GM20431 (cell line): ENCODE measurements at regions not wholly inside any gene's neighbourhood (a gene's known extent, or its start where the extent isn't known, plus 50 kb on each side); places are given as distances from the start of the nearest gene placed in this dataset.

Experiments
- in situ Hi-C: fragments of 300-500 bp; cut with MseI, MboI; formaldehyde crosslinking; loops from one replicate; pipeline ENCODE4 v1.15.0; 2020; ENCODE audit warnings: low sequenced_read_pairs; ENCODE audit not compliant: unreplicated experiment

- in situ Hi-C loops: no loop called here
Measured at GRCh38 chr4:15130441-15130840, 128.2 kb downstream of the CPEB2 start.

GRCh38 chr4:15131551-15131950, 129.3 kb downstream of the CPEB2 start:
- in situ Hi-C loops: no loop called here

DNA sequence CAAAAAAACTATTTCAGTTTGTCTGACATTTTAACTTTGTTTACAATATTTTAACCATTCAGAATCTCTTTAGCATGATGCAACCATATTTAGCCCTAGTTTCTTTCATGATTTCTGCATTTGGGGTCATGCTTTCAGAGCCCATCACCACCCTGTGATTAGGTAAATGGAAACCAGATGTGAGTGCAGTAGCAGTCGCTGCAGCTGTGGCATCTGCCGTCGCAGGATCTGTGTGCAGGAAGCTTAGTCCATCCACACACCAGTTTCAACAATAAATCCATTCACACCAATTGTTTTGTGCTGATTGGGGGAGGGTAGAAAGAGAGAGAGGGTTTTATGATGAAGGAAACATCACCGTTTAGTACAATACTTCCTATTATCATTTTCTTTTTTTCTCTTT, 130.5 kb downstream of the CPEB2 start:
- in situ Hi-C loops: no loop called here

- in situ Hi-C loops: no loop called here
Measured at GRCh38 chr4:15139599-15139998, 137.3 kb downstream of the CPEB2 start.

DNA sequence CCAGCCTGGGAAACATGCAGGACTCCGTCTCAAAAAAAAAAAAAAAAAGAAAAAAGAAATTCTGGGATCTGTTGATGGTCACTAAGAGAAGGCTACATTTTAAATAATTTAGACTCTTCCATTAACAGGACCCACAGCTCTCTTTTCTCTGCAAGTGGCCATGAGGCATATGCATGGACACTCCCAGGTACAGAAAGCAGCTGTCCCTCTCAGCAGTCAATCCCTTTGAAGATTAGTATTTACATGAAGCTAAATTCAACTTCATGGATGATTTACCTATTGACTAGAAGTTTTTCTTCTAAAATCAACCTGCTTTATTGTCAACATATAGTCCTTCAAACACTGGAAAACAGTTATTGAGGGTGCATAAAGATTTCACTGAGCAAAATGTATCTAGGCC, 139.9 kb downstream of the CPEB2 start:
- in situ Hi-C loops: no loop called here

GRCh38 chr4:15143551-15143950, 141.3 kb downstream of the CPEB2 start:
- in situ Hi-C loops: no loop called here

GRCh38 chr4:15144249-15144966, 142.1 kb downstream of the CPEB2 start:
- in situ Hi-C loops: no loop called here

DNA sequence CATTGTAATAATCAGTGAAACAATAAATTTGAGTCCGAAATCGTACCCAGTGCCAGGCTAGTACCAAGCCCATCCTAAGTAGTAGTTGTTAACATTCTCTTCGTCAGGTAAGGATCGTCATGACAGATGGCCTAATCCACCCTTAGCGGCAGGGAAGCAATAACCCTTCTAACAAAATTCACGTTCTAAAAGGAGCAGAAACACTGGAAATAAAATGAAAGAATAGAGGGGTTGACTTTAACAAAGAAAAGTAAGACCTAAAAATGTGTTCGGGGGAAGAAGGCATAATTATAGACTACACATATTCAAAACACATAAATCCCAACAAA, 142.7 kb downstream of the CPEB2 start:
- in situ Hi-C loops: no loop called here

- in situ Hi-C loops: no loop called here
Measured at GRCh38 chr4:15145709-15146108, 143.4 kb downstream of the CPEB2 start.

DNA sequence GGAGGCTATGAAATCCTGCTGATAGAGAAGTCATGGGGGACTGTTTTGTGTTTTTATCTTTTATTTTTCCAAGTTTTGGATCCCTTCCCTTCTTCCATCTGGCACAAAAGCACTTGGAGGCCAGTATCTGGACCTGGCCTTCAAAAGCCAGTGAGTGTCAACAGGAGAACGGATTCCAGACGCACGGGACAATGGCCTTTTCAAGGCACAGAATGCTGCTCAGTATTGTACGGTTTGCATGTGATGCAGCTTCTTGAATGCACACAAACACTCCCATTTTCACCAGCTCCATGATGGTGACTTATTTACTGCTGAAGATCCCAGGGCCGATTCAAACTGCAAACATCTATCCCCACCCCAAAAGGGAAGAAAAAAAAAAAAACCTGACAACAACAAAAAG, 145.4 kb downstream of the CPEB2 start:
- in situ Hi-C loops: no loop called here

GRCh38 chr4:15148199-15148598, 145.9 kb downstream of the CPEB2 start:
- in situ Hi-C loops: no loop called here

DNA sequence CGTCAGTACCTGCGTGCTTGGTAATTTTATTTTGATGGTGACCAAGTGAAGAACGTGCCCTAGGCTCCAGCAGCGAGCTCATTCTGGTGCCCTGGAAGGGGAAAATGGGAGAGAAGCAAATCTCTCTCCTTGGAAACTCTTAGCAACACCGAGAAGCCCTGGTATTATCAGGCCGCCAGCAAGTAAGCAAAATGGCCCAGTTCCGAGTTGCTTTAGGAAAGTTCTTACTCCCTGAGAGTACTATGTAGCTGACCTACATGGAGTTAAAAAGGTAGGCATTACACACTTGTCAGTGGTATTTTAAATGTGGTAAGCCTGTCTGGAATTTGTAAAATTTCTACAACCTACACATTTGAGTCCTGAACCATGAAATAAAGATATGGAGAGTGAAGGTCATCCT, 146.4 kb downstream of the CPEB2 start:
- in situ Hi-C loops: no loop called here

DNA sequence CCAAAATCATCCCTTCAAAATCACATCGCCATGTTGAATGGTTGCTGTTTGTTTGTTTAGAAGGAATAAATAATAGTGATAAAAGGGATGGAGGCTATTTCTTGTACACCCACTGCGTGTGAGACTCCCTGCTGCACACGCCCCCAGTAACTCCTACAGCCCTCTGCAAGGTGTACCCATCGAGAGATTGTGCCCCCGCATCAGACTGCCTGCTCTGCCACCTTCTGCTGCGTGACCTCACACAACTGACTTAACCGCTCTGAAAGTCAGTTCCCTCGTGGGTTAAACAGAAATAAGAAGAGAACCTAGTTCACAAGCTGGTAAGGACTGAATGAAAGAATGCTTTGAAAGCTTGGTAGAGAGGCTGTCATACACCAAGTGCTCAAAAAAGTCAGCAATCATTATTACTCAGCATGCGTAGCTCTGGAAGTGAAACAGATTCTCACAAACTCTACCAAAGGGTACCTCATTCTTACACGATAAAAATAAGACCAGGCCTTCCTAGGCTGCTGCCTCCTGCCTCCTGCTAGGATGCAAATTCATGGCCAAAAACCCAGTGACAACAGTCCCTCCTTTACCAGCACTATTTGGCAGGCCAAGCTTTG, 147.1 kb downstream of the CPEB2 start:
- in situ Hi-C loops: no loop called here

GRCh38 chr4:15149839-15150592, 147.7 kb downstream of the CPEB2 start:
- in situ Hi-C loops: no loop called here

DNA sequence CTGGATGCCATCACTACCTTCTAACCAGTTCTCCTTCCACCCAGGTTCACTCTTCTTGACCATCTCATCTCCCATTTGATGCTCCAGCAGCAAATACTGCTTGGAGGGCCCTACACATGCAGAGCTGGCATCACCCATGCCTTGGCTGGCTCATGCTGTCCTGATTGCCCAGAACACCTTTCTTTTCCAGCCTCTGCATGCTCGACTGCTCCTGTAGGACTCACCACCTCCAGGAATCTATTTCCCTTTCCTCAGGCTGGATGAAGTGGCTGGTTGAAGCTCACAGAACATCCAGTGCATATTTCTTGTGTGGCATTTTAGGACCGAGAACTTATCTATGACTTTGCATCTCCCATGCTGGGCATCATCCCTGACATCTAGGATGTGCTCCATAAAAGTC, 148.3 kb downstream of the CPEB2 start:
- in situ Hi-C loops: no loop called here

GRCh38 chr4:15151033-15151432, 148.8 kb downstream of the CPEB2 start:
- in situ Hi-C loops: no loop called here

GRCh38 chr4:15153662-15154061, 151.4 kb downstream of the CPEB2 start:
- in situ Hi-C loops: no loop called here

DNA sequence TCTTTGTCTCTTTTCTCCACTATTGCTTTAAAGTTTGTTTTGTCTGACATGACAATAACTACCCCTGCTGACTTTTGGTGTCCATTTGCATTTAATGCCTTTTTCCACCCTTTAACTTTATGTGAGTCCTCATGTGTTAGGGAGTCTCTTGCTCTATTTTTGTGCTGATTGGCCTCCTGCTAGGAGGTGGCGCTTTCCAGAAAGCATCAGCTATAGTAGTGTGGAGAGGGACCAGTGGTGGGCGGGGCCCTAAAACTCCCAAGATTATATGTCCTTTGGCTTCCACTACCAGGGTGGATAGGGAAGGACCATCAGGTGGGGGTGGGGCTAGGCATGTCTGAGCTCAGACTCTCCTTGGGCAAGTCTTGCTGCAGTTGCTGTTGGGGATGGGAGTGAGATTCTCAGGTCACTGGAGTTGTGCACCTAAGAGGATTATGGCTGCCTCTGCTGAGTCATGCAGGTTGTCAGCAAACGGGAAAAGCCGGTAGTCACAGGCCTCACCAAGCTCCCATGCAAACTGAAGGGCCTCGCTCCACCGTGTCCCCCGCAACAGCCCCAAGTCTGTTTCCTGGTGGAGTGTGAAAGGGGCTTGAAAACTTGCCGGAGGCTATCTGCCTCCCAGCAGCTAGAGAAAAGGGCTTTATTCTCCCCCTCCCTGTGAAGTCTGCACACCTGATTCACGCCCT, 156.3 kb downstream of the CPEB2 start:
- in situ Hi-C loops: no loop called here

DNA sequence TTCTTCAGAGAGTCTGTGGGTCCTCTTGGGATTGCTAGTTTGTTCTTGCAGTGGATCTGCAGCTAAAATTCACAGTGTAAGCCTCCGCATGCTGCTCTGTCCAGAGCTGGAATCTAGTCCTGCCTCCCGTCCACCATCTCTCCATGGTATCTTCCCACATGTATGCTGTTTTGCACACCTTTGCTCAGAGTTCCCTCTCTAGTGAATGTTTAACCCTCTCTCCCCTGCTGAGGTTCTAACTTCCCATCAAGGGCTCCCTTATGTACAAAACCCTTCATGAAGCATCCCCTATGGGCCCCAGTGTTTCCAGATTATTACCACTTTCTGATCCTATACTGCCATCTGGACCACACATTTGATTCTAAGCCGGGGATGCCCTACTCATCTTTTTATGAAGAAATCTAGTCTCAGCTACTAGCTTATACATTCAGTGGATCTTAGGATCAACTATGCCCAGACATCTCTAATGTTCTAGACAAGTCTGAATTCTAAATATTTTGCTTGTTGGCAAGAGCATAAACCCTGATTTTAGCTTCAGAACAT, 157.3 kb downstream of the CPEB2 start:
- in situ Hi-C loops: no loop called here

GRCh38 chr4:15161439-15161838, 159.2 kb downstream of the CPEB2 start:
- in situ Hi-C loops: no loop called here

DNA sequence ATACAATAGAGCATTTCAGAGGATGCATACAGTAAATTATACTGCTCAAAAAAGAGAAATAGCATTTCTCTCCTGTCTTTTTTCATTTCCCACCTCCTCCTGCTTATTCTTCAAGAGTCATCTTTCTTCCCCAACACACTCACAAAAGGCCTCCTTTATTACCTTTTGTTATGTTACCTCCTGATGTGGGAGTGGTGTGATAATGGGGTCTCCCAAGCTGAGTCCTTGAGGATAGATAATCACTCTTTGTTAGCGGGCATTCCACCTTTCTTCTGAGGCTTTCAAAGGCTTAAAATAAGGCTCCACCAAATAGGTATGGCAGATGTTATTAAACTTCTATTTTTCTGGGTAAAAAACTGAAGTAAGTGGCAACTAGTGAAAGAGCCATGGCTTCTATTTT, 159.8 kb downstream of the CPEB2 start:
- in situ Hi-C loops: no loop called here
